OCI-LY1 (cell line): ENCODE measurements at regions not wholly inside any gene's neighbourhood (a gene's known extent, or its start where the extent isn't known, plus 50 kb on each side); places are given as distances from the start of the nearest gene placed in this dataset.

ENCODE experiments used
- H2AFZ ChIP-seq: fragments of 200-600 bp; sonication (generic), shearing (Covaris generic); 2 replicates; pipeline ENCODE4 v1.6.0; 2014; ENCODE audit warnings: antibody characterized with exemption, mild to moderate bottlenecking, low read length
- H3F3A ChIP-seq: fragments of 200-600 bp; sonication (generic), shearing (Covaris generic); 2 replicates; pipeline ENCODE4 v1.6.0; 2014; ENCODE audit warnings: mild to moderate bottlenecking, antibody characterized with exemption, low read length, moderate library complexity; ENCODE audit not compliant: insufficient read depth
- H3K27ac ChIP-seq: fragments of 200-600 bp; sonication (generic); 2 replicates; pipeline ENCODE4 v1.5.1; 2014; ENCODE audit warnings: low read length, mixed run types, mild to moderate bottlenecking, low read depth; ENCODE audit not compliant: poor library complexity, severe bottlenecking
- H3K27me3 ChIP-seq: fragments of 200-600 bp; sonication (generic); 2 replicates; pipeline ENCODE4 v1.6.0; 2014; ENCODE audit warnings: antibody characterized with exemption, mild to moderate bottlenecking, low read length, moderate library complexity; ENCODE audit not compliant: insufficient read depth
- H3K36me3 ChIP-seq: fragments of 200-600 bp; sonication (generic); 2 replicates; pipeline ENCODE4 v1.6.1; 2014; ENCODE audit warnings: mild to moderate bottlenecking, antibody characterized with exemption, low read length, moderate library complexity, mixed read lengths; ENCODE audit not compliant: insufficient read depth
- H3K4me1 ChIP-seq: fragments of 200-600 bp; sonication (generic); 2 replicates; pipeline ENCODE4 v1.5.1; 2014; ENCODE audit warnings: mild to moderate bottlenecking, low read length, moderate library complexity; ENCODE audit not compliant: insufficient read depth, severe bottlenecking
- H3K4me2 ChIP-seq: fragments of 200-600 bp; sonication (generic), shearing (Covaris generic); 2 replicates; pipeline ENCODE4 v1.6.1; 2014; ENCODE audit warnings: low read length
- H3K4me3 ChIP-seq: fragments of 200-600 bp; sonication (generic); 2 replicates; pipeline ENCODE4 v1.5.1; 2014; ENCODE audit warnings: low read length, low read depth, mild to moderate bottlenecking, mixed read lengths; ENCODE audit not compliant: poor library complexity, severe bottlenecking
- H3K79me2 ChIP-seq: fragments of 200-600 bp; shearing (Covaris generic); 2 replicates; pipeline ENCODE4 v1.6.1; 2016; ENCODE audit warnings: mixed run types, low read length, mixed read lengths; ENCODE audit not compliant: insufficient read depth
- H3K9ac ChIP-seq: fragments of 200-600 bp; sonication (generic), shearing (Covaris generic); 2 replicates; pipeline ENCODE4 v1.6.1; 2014; ENCODE audit warnings: mild to moderate bottlenecking, low read length, mixed read lengths
- H3K9me2 ChIP-seq: fragments of 200-600 bp; sonication (generic), shearing (Covaris generic); 2 replicates; pipeline ENCODE4 v1.6.1; 2014; ENCODE audit warnings: low read depth, mild to moderate bottlenecking, low read length, mixed read lengths
- H3K9me3 ChIP-seq: fragments of 200-600 bp; shearing (Covaris generic); 2 replicates; pipeline ENCODE4 v1.6.1; 2014; ENCODE audit warnings: low read length, mixed read lengths
- H4K20me1 ChIP-seq: fragments of 200-600 bp; sonication (generic), shearing (Covaris generic); 2 replicates; pipeline ENCODE4 v1.6.0; 2016; ENCODE audit warnings: mild to moderate bottlenecking, low read length; ENCODE audit not compliant: insufficient read depth
- CTCF ChIP-seq: fragments of 200-600 bp; sonication (generic), shearing (Covaris generic); IDR thresholded peaks from 2 replicates; pipeline ENCODE4 v1.5.1; 2017; ENCODE audit warnings: mild to moderate bottlenecking, antibody characterized with exemption, low read length, moderate library complexity, mixed read lengths
- EZH2 ChIP-seq: fragments of 200-600 bp; sonication (generic), shearing (Covaris generic); IDR thresholded peaks from 2 replicates; pipeline ENCODE4 v1.8.0; 2017; ENCODE audit warnings: borderline replicate concordance, mixed run types, mild to moderate bottlenecking, antibody characterized with exemption, low read length, moderate library complexity, mixed read lengths

GRCh38 chr12:22860926-22861325 is 236.0 kb downstream of the ETNK1 start:
- no peak overlapping the region for H3K4me3 ChIP-seq
- H3F3A ChIP-seq = no peaks in the 10 kb centered on the region
- H3K4me1 ChIP-seq = no peaks in the 10 kb centered on the region
- no peak overlapping the region for H3K9ac ChIP-seq
- no peak overlapping the region for H3K4me2 ChIP-seq
- H3K27me3 ChIP-seq = no peaks in the 10 kb centered on the region
- H4K20me1 ChIP-seq = no peaks in the 10 kb centered on the region
- no peak overlapping the region for H3K27ac ChIP-seq
- no peaks in the 10 kb centered on the region for H3K79me2 ChIP-seq
- TF ChIP-seq EZH2 (no peak), CTCF (no peak)
- no peaks in the 10 kb centered on the region for H3K9me3 ChIP-seq
- no peak overlapping the region for H2AFZ ChIP-seq
- H3K9me2 ChIP-seq = no peaks in the 10 kb centered on the region
- no peaks in the 10 kb centered on the region for H3K36me3 ChIP-seq

GRCh38 chr12:22865822-22866221 is 240.9 kb downstream of the ETNK1 start:
- Histone ChIP-seq H3K36me3 (no peaks in the 10 kb centered on the region), H3K27me3 (no peaks in the 10 kb centered on the region), H3K9me2 (no peaks in the 10 kb centered on the region), H3K9me3 (no peaks in the 10 kb centered on the region), H3K79me2 (no peaks in the 10 kb centered on the region), H4K20me1 (no peaks in the 10 kb centered on the region), H3K4me1 (no peaks in the 10 kb centered on the region), H3F3A (no peaks in the 10 kb centered on the region), H3K27ac (no peak overlapping the region), H3K4me2 (no peak overlapping the region), H3K4me3 (no peak overlapping the region), H2AFZ (no peak overlapping the region), H3K9ac (no peak overlapping the region)
- TF ChIP-seq CTCF (no peak), EZH2 (no peak)

- Histone ChIP-seq H3K4me1 (no peaks in the 10 kb centered on the region), H2AFZ (no peak overlapping the region), H3K27me3 (no peaks in the 10 kb centered on the region), H3K36me3 (no peaks in the 10 kb centered on the region), H4K20me1 (no peaks in the 10 kb centered on the region), H3K4me3 (no peak overlapping the region), H3K9ac (no peak overlapping the region), H3K79me2 (no peaks in the 10 kb centered on the region), H3F3A (no peaks in the 10 kb centered on the region), H3K27ac (no peak overlapping the region), H3K4me2 (no peak overlapping the region), H3K9me3 (no peaks in the 10 kb centered on the region), H3K9me2 (no peaks in the 10 kb centered on the region)
- TF ChIP-seq CTCF (no peak), EZH2 (no peak)
Measured at GRCh38 chr12:22866406-22866805, 241.4 kb downstream of the ETNK1 start.
